COLO829 (cell line): ENCODE measurements at regions not wholly inside any gene's neighbourhood (a gene's known extent, or its start where the extent isn't known, plus 50 kb on each side); places are given as distances from the start of the nearest gene placed in this dataset.
"Not testable (repeated sequence)": the region's sequence is repeated elsewhere in the genome, so short reads cannot be mapped to it uniquely, and the experiment has no call there.

ENCODE experiments used
- DNase-seq: peaks from one replicate; pipeline ENCODE4 v3.0.0; 2012; ENCODE audit warnings: low spot score

- no peak for DNase-seq
Observed at GRCh38 chr9:104980039-104980654, 52.2 kb upstream of the ABCA1 start.

GRCh38 chr9:104981543-104982129, 53.7 kb upstream of the ABCA1 start:
- no peak for DNase-seq

- no peak for DNase-seq
Observed at GRCh38 chr9:104982543-104982942, 54.6 kb upstream of the ABCA1 start.

- DNase-seq, result no peak
Observed at GRCh38 chr9:104983491-104983890, 55.5 kb upstream of the ABCA1 start.

GRCh38 chr9:104984121-104984520, 56.2 kb upstream of the ABCA1 start:
- no peak for DNase-seq

- DNase-seq, result no peak
Observed at GRCh38 chr9:104984542-104984941, 56.6 kb upstream of the ABCA1 start.

- no peak for DNase-seq
Observed at GRCh38 chr9:104984948-104985347, 57.0 kb upstream of the ABCA1 start.

GRCh38 chr9:104986096-104986495, 58.1 kb upstream of the ABCA1 start:
- no peak for DNase-seq

GRCh38 chr9:104987743-104988142, 59.8 kb upstream of the ABCA1 start:
- DNase-seq, result no peak

GRCh38 chr9:104988539-104988938, 60.6 kb upstream of the ABCA1 start:
- DNase-seq, result no peak

GRCh38 chr9:104991144-104991953, 63.4 kb upstream of the ABCA1 start:
- peak; percentile 76 for DNase-seq

GRCh38 chr9:104992659-104993058, 64.7 kb upstream of the ABCA1 start:
- DNase-seq, result no peak

- no peak for DNase-seq
Observed at GRCh38 chr9:104993291-104993963, 65.5 kb upstream of the ABCA1 start.

- no peak for DNase-seq
Observed at GRCh38 chr9:104997536-104997935, 69.6 kb upstream of the ABCA1 start.

- DNase-seq, result peak; percentile 38
Observed at GRCh38 chr9:104999136-104999535, 71.2 kb upstream of the ABCA1 start.

- not testable (repeated sequence) for DNase-seq
Observed at GRCh38 chr9:105000529-105000928, 72.6 kb upstream of the ABCA1 start.

- no peak for DNase-seq
Observed at GRCh38 chr9:105004466-105005090, 76.6 kb upstream of the ABCA1 start.

GRCh38 chr9:105005186-105005585, 77.2 kb upstream of the ABCA1 start:
- no peak for DNase-seq

GRCh38 chr9:105006514-105006913, 78.6 kb upstream of the ABCA1 start:
- no peak for DNase-seq

- peak; percentile 85 for DNase-seq
Observed at GRCh38 chr9:105007143-105007542, 79.2 kb upstream of the ABCA1 start.

GRCh38 chr9:105010089-105010488, 82.1 kb upstream of the ABCA1 start:
- not testable (repeated sequence) for DNase-seq

GRCh38 chr9:105021917-105022316, 94.0 kb upstream of the ABCA1 start:
- no peak for DNase-seq
